GM23338 (cell line): ENCODE measurements at regions not wholly inside any gene's neighbourhood (a gene's known extent, or its start where the extent isn't known, plus 50 kb on each side); places are given as distances from the start of the nearest gene placed in this dataset.

Experiments used
- CREB1 ChIP-seq: fragments of 250-450 bp; sonication (Bioruptor Pico); IDR thresholded peaks from 2 replicates; pipeline ENCODE4 v1.5.0; 2020; ENCODE audit warnings: low read depth, mild to moderate bottlenecking, moderate library complexity
- CTCF ChIP-seq, 2 experiments: fragments of 200-600 bp in 1 of 2; sonication (generic) in 1 of 2; conservative IDR thresholded peaks; 2 replicates each; pipeline versions ENCODE4 v1.5.1 to v1.6.1; 2016 to 2017; ENCODE audit warnings: antibody characterized with exemption in 2 of 2, low read depth in 2 of 2, mild to moderate bottlenecking in 2 of 2, moderate library complexity in 1 of 2
- ETS1 ChIP-seq: IDR thresholded peaks from 2 replicates; pipeline ENCODE4 v1.6.1; 2016; ENCODE audit warnings: antibody characterized with exemption
- EZH2 ChIP-seq: fragments of 200-600 bp; sonication (generic); IDR thresholded peaks from one replicate; pipeline ENCODE4 v1.8.0; 2017; ENCODE audit warnings: antibody characterized with exemption, mild to moderate bottlenecking, low read depth; ENCODE audit not compliant: unreplicated experiment
- EZH2phosphoT487 ChIP-seq: fragments of 200-600 bp; sonication (generic); IDR thresholded peaks from one replicate; pipeline ENCODE4 v1.8.1; 2018; ENCODE audit warnings: antibody characterized with exemption; ENCODE audit not compliant: unreplicated experiment
- JUNB ChIP-seq: IDR thresholded peaks from one replicate; pipeline ENCODE4 v1.6.1; 2016; ENCODE audit warnings: antibody characterized with exemption; ENCODE audit not compliant: unreplicated experiment
- POLR2AphosphoS5 ChIP-seq: IDR thresholded peaks from 2 replicates; pipeline ENCODE4 v1.6.1; 2016; ENCODE audit warnings: antibody characterized with exemption, low read depth
- REST ChIP-seq: IDR thresholded peaks from one replicate; pipeline ENCODE4 v1.6.1; 2018; ENCODE audit warnings: antibody characterized with exemption; ENCODE audit not compliant: unreplicated experiment
- ZNF114 ChIP-seq: fragments of 250-450 bp; sonication (Bioruptor Pico); IDR thresholded peaks from 2 replicates; pipeline ENCODE4 v1.5.0; 2020; ENCODE audit warnings: mild to moderate bottlenecking, moderate library complexity
- ZNF331 ChIP-seq: fragments of 250-450 bp; sonication (Bioruptor Pico); IDR thresholded peaks from 2 replicates; pipeline ENCODE4 v1.5.0; 2020; ENCODE audit warnings: low read depth, mild to moderate bottlenecking, moderate library complexity

DNA sequence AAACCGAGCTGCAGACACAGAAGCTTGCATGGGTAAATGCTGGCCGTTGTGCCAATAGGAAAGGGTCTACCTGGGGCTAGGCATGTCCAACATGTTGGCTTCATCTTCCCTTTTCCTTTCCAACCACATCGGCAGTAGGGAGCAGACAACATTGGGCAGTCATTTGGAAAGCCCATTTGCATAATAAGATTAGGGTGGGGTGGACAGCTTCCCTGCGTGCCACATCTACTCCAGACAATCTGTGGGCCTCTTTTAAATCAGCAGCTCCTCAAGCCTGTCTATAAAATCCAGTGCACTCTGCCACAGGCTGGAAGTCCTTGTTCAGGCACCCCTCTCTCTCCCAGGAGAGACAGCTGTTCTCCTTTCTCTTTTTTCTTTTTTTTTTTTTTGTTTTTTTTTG lies 203.6 kb upstream of the KYNU start:
- TF ChIP-seq POLR2AphosphoS5 (no peak), CTCF (conservative IDR thresholded peaks at IDR 0.05; ENCODE audit: low read depth in 2 of 2) (no peak), REST (no peak), EZH2phosphoT487 (no peak), JUNB (no peak), EZH2 (no peak), ZNF114 (CRISPR knock-in tag) (no peak), CREB1 (no peak), ZNF331 (CRISPR knock-in tag) (no peak), ETS1 (no peak)
